22Rv1 (cell line): ENCODE measurements at regions not wholly inside any gene's neighbourhood (a gene's known extent, or its start where the extent isn't known, plus 50 kb on each side); places are given as distances from the start of the nearest gene placed in this dataset.

Experiments
- CTCF ChIP-seq: fragments of 450-650 bp; IDR thresholded peaks from 2 replicates; pipeline ENCODE4 v1.5.1; 2017; ENCODE audit warnings: mild to moderate bottlenecking
- ZFX ChIP-seq: fragments of 450-650 bp; IDR thresholded peaks from 2 replicates; pipeline ENCODE4 v1.6.1; 2017; ENCODE audit warnings: antibody characterized with exemption, borderline replicate concordance

- TF ChIP-seq CTCF, result no peak
- no peak for TF ChIP-seq ZFX
These were observed 1225.7 kb downstream of the TYW1 start for GRCh38 chr7:68222311-68222710.
